Stomach (tissue), 4 donors: ENCODE measurements at regions not wholly inside any gene's neighbourhood (a gene's known extent, or its start where the extent isn't known, plus 50 kb on each side); places are given as distances from the start of the nearest gene placed in this dataset.

Source experiments
- CTCF ChIP-seq, 7 experiments: fragments of 450-650 bp in 4 of 7; fragments of 200-600 bp in 3 of 7; sonication (generic) in 3 of 7; IDR thresholded peaks; one replicate each; pipeline ENCODE4 v1.5.1; 2016 to 2019; ENCODE audit warnings: antibody characterized with exemption in 7 of 7, control low read depth in 2 of 7, mild to moderate bottlenecking in 1 of 7
- EP300 ChIP-seq: sonication (generic); formaldehyde crosslinking; IDR thresholded peaks from one replicate; pipeline ENCODE4 v1.6.1; 2017; ENCODE audit warnings: antibody characterized with exemption
- POLR2A ChIP-seq, 4 donors: fragments of 450-650 bp; IDR thresholded peaks; one replicate each; pipeline ENCODE4 v1.6.1; 2016; ENCODE audit warnings: antibody characterized with exemption in 4 of 4, control low read depth in 2 of 4, mild to moderate bottlenecking in 1 of 4, moderate library complexity in 1 of 4
- POLR2AphosphoS5 ChIP-seq, 3 donors: sonication (generic); formaldehyde crosslinking; IDR thresholded peaks; one replicate each; pipeline ENCODE4 v1.6.1; 2016; ENCODE audit warnings: antibody characterized with exemption in 3 of 3

- TF ChIP-seq CTCF (IDR thresholded peaks at IDR 0.05) (no peak), POLR2A (IDR thresholded peaks at IDR 0.05) (no peak), EP300 (no peak), POLR2AphosphoS5 (IDR thresholded peaks at IDR 0.05) (no peak)
Measured at GRCh38 chr4:53899586-53900270, 164.7 kb downstream of the CHIC2 start.
